HG02884 (cell line): ENCODE measurements at regions not wholly inside any gene's neighbourhood (a gene's known extent, or its start where the extent isn't known, plus 50 kb on each side); places are given as distances from the start of the nearest gene placed in this dataset.
A peak's percentile ranks its signal among the peaks of the same experiment; 100 is the strongest.
"Not testable (repeated sequence)": the region's sequence is repeated elsewhere in the genome, so short reads cannot be mapped to it uniquely, and the experiment has no call there.

Experiments used
- ATAC-seq: cut with Tn5 transposase; IDR thresholded peaks from one replicate; pipeline ENCODE4 v1.9.1; 2021; ENCODE audit warnings: mild to moderate bottlenecking, moderate library complexity; ENCODE audit not compliant: unreplicated experiment

GRCh38 chrX:139058831-139059495 is 347.4 kb upstream of the FGF13 start:
- peak; percentile 65 for ATAC-seq

DNA sequence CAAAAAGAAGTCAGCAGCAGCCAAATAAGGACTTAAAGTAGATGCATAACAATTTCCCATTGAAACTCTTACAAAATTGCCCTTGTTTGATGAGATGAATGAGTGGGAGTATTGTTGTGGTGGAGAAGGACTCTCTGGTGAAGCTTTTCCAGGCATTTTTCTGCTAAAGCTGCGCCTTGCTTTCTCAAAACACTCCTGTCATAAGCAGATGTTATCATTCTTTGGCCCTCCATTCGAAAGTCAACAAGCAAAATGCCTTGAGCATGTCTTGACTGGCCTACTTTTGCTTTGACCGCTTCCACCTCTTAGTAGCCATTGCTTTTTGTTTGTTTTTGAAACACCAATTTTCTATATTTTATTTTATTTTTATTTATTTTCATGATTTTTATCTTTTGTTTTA is 340.9 kb upstream of the FGF13 start:
- no peak for ATAC-seq

DNA sequence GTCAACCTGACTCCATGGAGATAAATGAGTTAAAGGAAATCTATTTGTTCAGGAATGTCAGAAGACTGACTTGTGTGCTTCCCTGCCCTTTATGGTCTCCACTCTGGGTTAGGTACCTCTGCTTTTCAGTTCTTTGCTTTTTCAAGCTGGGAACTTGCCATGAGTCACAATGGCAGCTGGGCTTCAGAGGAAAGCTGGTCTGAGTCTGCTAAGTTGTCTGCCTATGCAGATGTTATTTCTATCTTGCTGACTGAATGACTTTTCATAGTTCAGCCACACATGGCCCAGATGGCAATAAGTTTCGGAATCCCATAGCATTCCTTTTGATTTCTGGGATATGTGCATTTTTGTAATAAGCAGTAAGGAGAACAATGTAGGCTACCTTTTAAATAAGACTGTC is 337.9 kb upstream of the FGF13 start:
- no peak for ATAC-seq

DNA sequence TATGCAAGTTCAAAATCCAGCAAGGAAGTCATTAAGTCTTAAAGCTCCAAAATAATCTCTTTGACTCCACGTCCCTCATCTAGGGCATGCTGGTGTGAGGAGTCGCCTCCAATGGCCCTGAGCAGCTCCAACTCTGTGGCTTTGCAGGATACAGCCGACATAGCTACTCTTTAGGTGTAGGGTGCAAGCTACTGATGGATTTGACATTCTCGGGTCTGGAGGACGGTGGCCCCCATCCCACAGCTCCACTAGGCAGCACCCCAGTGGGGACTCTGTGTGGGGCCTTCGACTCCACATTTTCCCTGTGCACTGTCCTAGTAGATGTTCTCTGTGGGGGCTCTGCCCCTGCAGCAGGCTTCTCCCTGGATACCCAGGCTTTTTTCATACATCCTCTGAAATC is 333.2 kb upstream of the FGF13 start:
- ATAC-seq = no peak

- ATAC-seq = no peak
Observed at GRCh38 chrX:139039041-139039440, 327.5 kb upstream of the FGF13 start.

DNA sequence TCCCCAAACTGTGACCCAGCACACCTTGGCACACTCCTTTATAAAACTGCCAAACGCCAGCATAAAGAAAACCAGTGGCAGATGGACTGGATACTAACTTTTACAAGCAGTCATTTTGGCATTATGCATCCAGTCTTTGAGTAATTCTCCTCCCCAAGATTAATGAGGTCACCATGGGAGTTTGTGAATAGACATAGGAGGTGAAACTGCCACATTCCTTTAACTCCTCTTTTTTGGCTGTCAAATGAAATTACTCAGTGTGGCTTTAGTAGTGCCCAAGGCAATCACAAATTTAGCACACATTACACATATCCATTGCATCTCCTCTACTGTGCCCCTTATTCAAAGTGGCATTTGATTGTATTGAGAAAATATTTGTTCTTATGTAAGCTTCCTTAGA is 315.3 kb upstream of the FGF13 start:
- no peak for ATAC-seq

DNA sequence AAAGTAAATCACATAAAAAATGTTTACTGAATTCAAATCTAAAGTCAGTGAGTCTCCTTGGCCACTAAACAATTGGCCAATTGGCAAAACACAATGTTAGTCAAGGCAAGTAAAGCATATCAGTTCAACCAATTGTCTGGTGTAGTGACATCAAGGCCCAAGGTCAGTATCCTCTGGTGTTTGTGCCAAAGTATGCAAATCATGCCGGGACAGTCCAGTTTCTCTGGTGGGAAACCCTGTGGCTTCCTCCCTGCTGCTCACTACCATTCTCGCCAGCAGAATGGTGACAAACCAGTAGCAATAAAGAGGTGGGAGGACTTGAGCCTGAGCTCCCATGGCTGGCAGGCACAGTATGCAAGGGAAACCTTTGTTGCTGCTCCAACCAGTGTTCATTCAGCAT is 314.9 kb upstream of the FGF13 start:
- ATAC-seq = no peak

DNA sequence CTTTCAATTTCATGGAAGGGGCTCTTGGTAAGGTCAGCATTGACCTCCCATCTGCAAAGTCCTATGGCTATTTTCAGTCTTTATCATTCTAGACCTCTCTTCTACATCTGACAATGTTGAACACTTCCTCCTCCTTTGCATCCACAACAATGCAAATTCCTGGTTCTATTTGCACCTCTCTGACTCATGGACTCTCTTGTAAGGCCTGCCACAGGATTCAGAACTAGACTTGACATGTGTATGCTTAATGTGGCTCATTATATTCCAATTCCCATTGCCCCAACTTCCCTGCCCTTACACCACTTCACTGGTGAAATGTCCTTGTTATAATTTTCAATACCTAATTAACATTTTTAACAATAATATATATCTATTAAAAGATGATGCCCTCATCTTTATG is 314.3 kb upstream of the FGF13 start:
- no peak for ATAC-seq

- ATAC-seq = no peak
Observed at GRCh38 chrX:139023531-139023930, 312.0 kb upstream of the FGF13 start.

DNA sequence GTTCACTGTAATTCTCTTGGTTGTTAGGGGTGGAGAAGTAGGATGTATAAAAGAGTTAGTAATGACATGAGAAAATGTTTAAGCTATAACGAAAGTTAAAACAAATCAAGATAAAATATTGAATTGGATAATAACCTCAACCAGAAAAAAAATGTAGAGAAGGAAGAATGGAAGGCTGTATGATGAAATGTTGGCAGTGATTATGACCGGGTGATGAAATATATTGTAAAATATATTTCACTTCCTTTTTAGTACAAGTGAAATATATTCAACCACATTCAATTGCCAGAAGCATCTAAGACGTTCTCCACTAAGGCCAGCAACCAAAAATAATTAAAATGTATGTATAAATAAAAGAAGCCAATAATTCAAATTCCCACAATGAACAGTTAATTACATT is 309.3 kb upstream of the FGF13 start:
- ATAC-seq = no peak

- no peak for ATAC-seq
Observed at GRCh38 chrX:139018436-139018835, 306.9 kb upstream of the FGF13 start.

DNA sequence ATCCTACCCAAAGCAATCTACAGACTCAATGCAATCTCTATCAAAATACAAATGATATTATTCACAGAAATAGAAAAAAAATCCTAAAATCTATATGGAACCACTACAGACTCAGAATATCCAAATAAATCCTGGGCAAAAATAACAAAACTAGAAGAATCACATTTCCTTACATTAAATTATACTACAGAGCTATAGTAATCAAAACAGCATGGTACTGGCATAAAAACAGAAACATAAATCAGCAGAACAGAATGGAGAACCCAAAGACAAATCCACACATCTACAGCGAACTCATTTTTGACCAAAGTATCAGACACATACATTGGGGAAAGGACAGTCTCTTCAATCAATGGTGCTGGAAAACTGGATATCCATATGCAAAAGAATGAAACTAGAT is 304.1 kb upstream of the FGF13 start:
- no peak for ATAC-seq

- no peak for ATAC-seq
Observed at GRCh38 chrX:139008185-139008584, 296.7 kb upstream of the FGF13 start.

GRCh38 chrX:139003856-139004527 is 292.5 kb upstream of the FGF13 start:
- not testable (repeated sequence) for ATAC-seq

GRCh38 chrX:139002319-139002718 is 290.8 kb upstream of the FGF13 start:
- ATAC-seq = no peak

GRCh38 chrX:138996268-138996667 is 284.8 kb upstream of the FGF13 start:
- ATAC-seq = no peak

GRCh38 chrX:138995458-138995857 is 283.9 kb upstream of the FGF13 start:
- no peak for ATAC-seq

DNA sequence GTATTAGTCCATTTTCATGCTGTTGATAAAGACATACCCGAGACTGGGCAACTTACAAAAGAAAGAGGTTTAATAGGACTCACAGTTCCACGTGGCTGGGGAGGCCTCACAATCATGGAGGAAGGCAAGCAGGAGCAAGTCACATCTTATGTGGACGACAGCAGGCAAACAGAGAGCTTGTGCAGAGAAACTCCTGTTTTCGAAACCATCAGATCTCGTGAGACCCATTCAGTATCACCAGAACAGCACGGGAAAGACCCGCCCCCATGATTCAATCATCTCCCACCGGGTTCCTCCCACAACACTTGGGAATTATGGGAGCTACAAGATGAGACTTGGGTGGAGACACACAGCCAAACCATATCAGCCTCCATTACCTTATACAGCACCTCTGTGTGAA is 278.9 kb upstream of the FGF13 start:
- not testable (repeated sequence) for ATAC-seq

GRCh38 chrX:138986866-138987265 is 275.3 kb upstream of the FGF13 start:
- ATAC-seq = no peak

DNA sequence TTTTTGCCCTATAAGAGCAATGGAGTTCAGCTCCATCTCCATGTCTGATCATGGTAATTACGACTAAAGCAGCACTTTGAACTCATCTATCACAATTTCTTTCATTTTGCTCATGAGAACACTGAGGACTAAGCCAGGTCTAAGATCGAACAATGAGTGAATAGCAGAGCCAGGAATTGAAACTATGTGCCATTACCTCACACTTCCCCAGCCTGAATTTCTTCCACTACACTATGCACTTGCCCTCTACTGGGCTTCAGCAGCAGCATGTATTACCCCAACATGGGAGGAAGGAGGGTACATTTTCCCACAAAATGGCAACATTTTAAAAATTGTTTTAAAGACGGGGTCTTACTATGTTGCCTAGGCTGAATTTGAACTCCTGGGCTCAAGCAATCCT is 274.7 kb upstream of the FGF13 start:
- ATAC-seq = no peak

DNA sequence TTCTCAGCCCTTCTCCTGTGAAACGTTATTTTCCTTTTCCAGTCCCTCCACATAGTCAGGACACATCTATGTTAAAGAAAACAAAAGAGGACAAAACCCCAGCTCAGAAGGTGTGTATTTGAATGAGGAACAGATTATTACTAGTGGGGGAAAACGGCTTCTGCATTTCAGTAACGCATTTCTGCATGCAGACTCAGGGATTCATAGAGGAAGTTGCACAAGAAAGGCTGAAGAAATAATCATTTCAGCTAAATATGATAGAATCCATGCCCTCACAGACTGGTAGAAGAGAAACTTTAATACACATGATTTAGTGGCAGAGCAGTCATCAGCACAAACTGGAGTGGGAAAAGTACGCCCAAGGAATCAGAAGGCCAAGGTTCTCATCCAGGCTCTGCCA is 270.8 kb upstream of the FGF13 start:
- no peak for ATAC-seq

DNA sequence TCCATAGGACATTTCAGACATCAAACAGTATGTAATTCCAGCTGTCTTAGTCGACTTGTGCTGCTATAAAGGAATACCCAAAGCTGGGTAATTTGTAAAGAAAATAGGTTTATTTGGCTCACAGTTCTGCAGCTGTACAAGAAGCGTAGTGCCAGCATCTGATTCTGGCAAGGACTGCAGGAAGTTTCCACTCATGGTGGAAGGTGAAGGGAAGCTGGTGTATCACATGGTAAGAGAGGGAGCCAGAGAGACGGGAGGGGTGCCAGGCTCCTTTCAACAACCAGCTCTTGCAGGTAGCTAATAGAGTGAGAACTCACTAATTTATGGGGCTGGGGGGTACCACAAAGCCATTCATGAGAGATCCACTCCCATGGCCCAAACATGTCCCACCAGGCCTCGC is 253.0 kb upstream of the FGF13 start:
- ATAC-seq = no peak

GRCh38 chrX:138962419-138962818 is 250.9 kb upstream of the FGF13 start:
- not testable (repeated sequence) for ATAC-seq
